ENCODE measurements at regions not wholly inside any gene's neighbourhood (a gene's known extent, or its start where the extent isn't known, plus 50 kb on each side); places are given as distances from the start of the nearest gene placed in this dataset.

- TF ChIP-seq CTCF (IDR thresholded peaks at IDR 0.05 in 2 of 3, conservative IDR thresholded peaks at IDR 0.05 in 1 of 3; ENCODE audit: control insufficient read depth in 2 of 3, extremely low read depth in 1 of 3, insufficient read depth in 1 of 3, low read depth in 3 of 3, low read length in 3 of 3) (no peak), ZBTB33 (IDR thresholded peaks at IDR 0.05) (no peak), CEBPB (IDR thresholded peaks at IDR 0.05; ENCODE audit: borderline replicate concordance in 1 of 2, low read depth in 2 of 2, low read length in 2 of 2) (no peak), ZNF24 (IDR thresholded peaks at IDR 0.05) (no peak), ATF2 (IDR thresholded peaks at IDR 0.05; ENCODE audit: low read length) (no peak), CUX1 (IDR thresholded peaks at IDR 0.05; ENCODE audit: insufficient replicate concordance, low read depth, low read length) (no peak), PRDM15 (CRISPR knock-in tag; IDR thresholded peaks at IDR 0.05) (no peak), POLR2A (IDR thresholded peaks at IDR 0.05; ENCODE audit: low read depth, low read length) (no peak), REST (IDR thresholded peaks at IDR 0.05; ENCODE audit: low read depth, low read length) (no peak), POLR2AphosphoS5 (IDR thresholded peaks at IDR 0.05; ENCODE audit: low read length) (no peak), HDAC2 (IDR thresholded peaks at IDR 0.05) (no peak), CBX5 (IDR thresholded peaks at IDR 0.05; ENCODE audit: low read depth) (no peak), POLR2AphosphoS2 (IDR thresholded peaks at IDR 0.05; ENCODE audit: low read depth, low read length) (no peak), MAX (IDR thresholded peaks at IDR 0.05; ENCODE audit: low read depth, low read length) (no peak)
These were observed 89.9 kb upstream of the ARHGAP20 start for GRCh38 chr11:110802162-110802561.

All from GM12878 (cell line).